Ovary (tissue), 7 donors: ENCODE measurements at regions not wholly inside any gene's neighbourhood (a gene's known extent, or its start where the extent isn't known, plus 50 kb on each side); places are given as distances from the start of the nearest gene placed in this dataset.

Source experiments
- DNase-seq, 5 donors: peaks; one replicate each; pipeline ENCODE4 v3.0.0-alpha.2; 2019 to 2020
- H3K27ac ChIP-seq, 2 donors: fragments of 200-600 bp; one replicate each; pipeline versions ENCODE4 v1.5.1 to v1.8.0; 2019 to 2022
- H3K27me3 ChIP-seq: fragments of 200-600 bp; one replicate; pipeline ENCODE4 v1.8.0; 2022
- H3K36me3 ChIP-seq: fragments of 200-600 bp; sonication (generic); one replicate; pipeline ENCODE4 v1.5.1; 2019
- H3K4me1 ChIP-seq: one replicate; pipeline ENCODE4 v1.8.1; 2013; ENCODE audit warnings: mild to moderate bottlenecking, moderate library complexity; ENCODE audit not compliant: insufficient read depth
- H3K4me3 ChIP-seq: fragments of 200-600 bp; sonication (generic); one replicate; pipeline ENCODE4 v1.5.1; 2017
- H3K9me3 ChIP-seq, 2 donors: fragments of 200-600 bp in 1 of 2; sonication (generic) in 1 of 2; one replicate each; pipeline versions ENCODE4 v1.5.1 to v1.8.1; 2013 to 2019; ENCODE audit warnings: mild to moderate bottlenecking in 1 of 2, moderate library complexity in 1 of 2
- CTCF ChIP-seq, 3 donors: fragments of 450-650 bp in 2 of 3; fragments of 200-600 bp in 1 of 3; IDR thresholded peaks; one replicate each; pipeline versions ENCODE4 v1.5.1 to v1.8.0; 2016 to 2022; ENCODE audit warnings: antibody characterized with exemption in 3 of 3, mild to moderate bottlenecking in 1 of 3
- EP300 ChIP-seq: sonication (generic); formaldehyde crosslinking; IDR thresholded peaks from one replicate; pipeline ENCODE4 v1.6.1; 2017; ENCODE audit warnings: antibody characterized with exemption
- POLR2A ChIP-seq: fragments of 450-650 bp; IDR thresholded peaks from one replicate; pipeline ENCODE4 v1.6.1; 2017; ENCODE audit warnings: antibody characterized with exemption, mild to moderate bottlenecking, moderate library complexity
- WGBS, 3 donors: extraction: QIAGEN DNeasy Blood & Tissue Kit in 1 of 3; methylation state at CpG; one replicate each; pipeline versions ENCODE4 v1.1.5 to v1.1.7; 2013 to 2017; 5-methylcytosine and 5-hydroxymethylcytosine counted together
- intact Hi-C, 4 donors: fragments of 100-400 bp; cut with DNase I; formaldehyde crosslinking; loops; one replicate each; pipeline versions ENCODE4 v1.11.0 to v1.15.1; 2022 to 2023
- donor health status: DM: no; HTN: no; CAD: no; lungs with moderate emphysema.
- donor health status: DM: no; HTN: no; CAD: no.
- donor health status: Bipolar disorder and iron deficiency.
- donor health status: DM: no; HTN: no; CAD: no.
- donor health status: DM: yes; HTN: yes; CAD: no.

DNA sequence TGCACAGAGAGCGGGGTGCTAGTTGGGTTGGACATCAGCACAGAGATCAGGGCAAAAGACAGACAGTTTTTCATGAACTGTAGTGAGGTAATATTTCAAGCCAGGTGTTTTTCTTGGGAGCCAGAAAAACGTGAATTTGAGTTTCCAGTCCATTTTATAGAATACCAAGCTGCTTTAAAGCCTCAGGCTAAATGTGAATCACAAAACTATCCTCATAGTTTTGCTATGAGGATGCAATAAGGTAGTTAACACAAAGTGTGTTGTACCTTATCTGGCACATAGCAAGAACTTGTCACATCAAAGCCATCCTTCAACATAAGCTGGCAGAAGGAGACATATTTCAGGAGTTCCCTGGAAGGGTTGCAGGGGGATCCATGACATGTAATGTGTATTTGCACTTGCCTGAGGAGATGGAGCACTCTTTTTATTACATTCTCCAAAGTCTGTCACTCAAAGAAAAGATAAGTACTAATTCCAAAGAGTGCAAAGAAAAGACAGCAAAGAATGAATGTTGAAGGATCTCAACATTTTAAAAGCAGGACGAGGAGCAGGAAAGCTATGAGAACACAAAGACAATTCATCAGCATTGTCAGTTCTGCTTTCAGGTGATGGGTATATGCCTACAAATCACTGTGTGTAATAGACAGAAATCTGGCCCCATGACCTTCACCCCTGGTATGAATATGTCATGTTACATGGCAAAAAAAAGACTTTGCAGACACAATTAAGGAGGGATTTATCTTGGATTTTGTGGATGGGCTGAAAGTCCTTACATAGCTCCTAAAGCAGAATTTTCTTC lies 1046.4 kb downstream of the NTRK3 start:
- no peak overlapping the region for H3K4me3 ChIP-seq
- no peaks in the 10 kb centered on the region for H3K9me3 ChIP-seq
- no peak overlapping the region for H3K27ac ChIP-seq
- H3K4me1 ChIP-seq: no peaks in the 10 kb centered on the region
- no peak for TF ChIP-seq EP300
- DNase-seq: no peak
- intact Hi-C loops: no loop called here
- H3K36me3 ChIP-seq: no peaks in the 10 kb centered on the region
- 26 to 42% (median 36%) methylated on average over 3 of the region's 3 CpGs for WGBS, 3 donors
- no peaks in the 10 kb centered on the region for H3K27me3 ChIP-seq

- intact Hi-C loops: no loop called here
- H3K36me3 ChIP-seq: no peaks in the 10 kb centered on the region
- DNase-seq: no peak
Measured at GRCh38 chr15:87207990-87208580, 1048.5 kb downstream of the NTRK3 start.

DNA sequence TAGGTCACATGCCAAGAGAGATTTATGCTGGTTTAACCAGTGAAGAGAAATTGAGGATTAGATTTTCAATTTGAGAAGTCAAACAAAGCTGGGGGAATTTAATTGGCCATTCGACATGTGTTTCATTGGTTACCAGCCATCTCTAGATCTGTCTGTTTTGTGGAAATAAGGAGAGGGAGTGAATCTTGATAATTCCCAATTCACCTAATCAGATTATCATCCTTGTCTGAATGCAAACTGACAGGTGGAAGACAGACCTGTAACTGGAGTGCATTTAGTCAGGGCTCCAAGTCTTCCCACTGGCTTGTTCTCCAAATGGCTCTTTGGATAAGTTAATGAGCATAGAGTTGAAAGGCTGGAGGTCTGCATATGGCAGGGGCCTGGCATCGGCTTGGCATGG lies 1049.3 kb downstream of the NTRK3 start:
- no peaks in the 10 kb centered on the region for H3K27me3 ChIP-seq
- no peak for DNase-seq
- no peak overlapping the region for H3K27ac ChIP-seq
- no peaks in the 10 kb centered on the region for H3K9me3 ChIP-seq
- H3K4me3 ChIP-seq: no peak overlapping the region
- TF ChIP-seq CTCF (IDR thresholded peaks at IDR 0.05) (no peak), POLR2A (no peak), EP300 (no peak)
- intact Hi-C loops: no loop called here
- no peaks in the 10 kb centered on the region for H3K36me3 ChIP-seq
- WGBS, 3 donors: 79 to 93% (median 84%) methylated on average over 2 of the region's 2 CpGs
- no peaks in the 10 kb centered on the region for H3K4me1 ChIP-seq

More at GRCh38 chr15:87207990-87208580, 1048.5 kb downstream of the NTRK3 start:
- TF ChIP-seq CTCF (IDR thresholded peaks at IDR 0.05): no peak
- no peak for TF ChIP-seq POLR2A
- TF ChIP-seq EP300: no peak
- no peak overlapping the region for H3K27ac ChIP-seq
- no peaks in the 10 kb centered on the region for H3K27me3 ChIP-seq
- no peaks in the 10 kb centered on the region for H3K9me3 ChIP-seq
- no peaks in the 10 kb centered on the region for H3K4me1 ChIP-seq
- H3K4me3 ChIP-seq: no peak overlapping the region

- TF ChIP-seq CTCF (IDR thresholded peaks at IDR 0.05): no peak
- TF ChIP-seq POLR2A: no peak
- no peak for TF ChIP-seq EP300
- intact Hi-C loops: no loop called here
- H3K9me3 ChIP-seq: no peaks in the 10 kb centered on the region
- 64 to 76% (median 74%) methylated on average over 2 of the region's 2 CpGs for WGBS, 3 donors
- no peak overlapping the region for H3K27ac ChIP-seq
- DNase-seq: no peak
- H3K36me3 ChIP-seq: no peaks in the 10 kb centered on the region
- H3K27me3 ChIP-seq: no peaks in the 10 kb centered on the region
- no peak overlapping the region for H3K4me3 ChIP-seq
- H3K4me1 ChIP-seq: no peaks in the 10 kb centered on the region
Measured at GRCh38 chr15:87201986-87202385, 1054.6 kb downstream of the NTRK3 start.

DNA sequence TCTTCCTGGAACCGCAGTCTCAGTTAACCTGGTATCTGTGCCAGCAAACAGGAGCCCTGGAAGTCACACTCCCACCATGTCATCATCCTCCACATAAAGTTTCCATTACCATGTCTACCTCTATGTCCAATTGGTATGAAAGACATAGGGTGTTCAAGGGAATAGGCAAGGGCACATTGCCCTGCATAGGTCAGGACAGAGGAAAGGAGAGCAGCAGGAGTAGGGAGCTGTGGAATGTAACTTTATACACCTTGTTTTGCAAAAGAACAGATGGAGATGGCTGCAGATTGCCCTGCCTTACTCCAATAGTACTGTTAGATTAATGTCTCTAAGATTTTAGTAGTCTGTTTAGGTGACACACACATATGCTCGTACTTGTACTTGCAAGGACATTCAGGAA lies 1056.4 kb downstream of the NTRK3 start:
- no peak for DNase-seq
- Histone ChIP-seq H3K36me3 (no peaks in the 10 kb centered on the region), H3K27me3 (no peaks in the 10 kb centered on the region), H3K4me1 (no peaks in the 10 kb centered on the region), H3K27ac (no peak overlapping the region), H3K9me3 (no peaks in the 10 kb centered on the region), H3K4me3 (no peak overlapping the region)
- 50 to 80% (median 76%) methylated on average over 2 of the region's 2 CpGs for WGBS, 3 donors
- TF ChIP-seq POLR2A (no peak), EP300 (no peak), CTCF (IDR thresholded peaks at IDR 0.05) (no peak)
- intact Hi-C loops: no loop called here
